ENCODE measurements at regions not wholly inside any gene's neighbourhood (a gene's known extent, or its start where the extent isn't known, plus 50 kb on each side); places are given as distances from the start of the nearest gene placed in this dataset.

DNA sequence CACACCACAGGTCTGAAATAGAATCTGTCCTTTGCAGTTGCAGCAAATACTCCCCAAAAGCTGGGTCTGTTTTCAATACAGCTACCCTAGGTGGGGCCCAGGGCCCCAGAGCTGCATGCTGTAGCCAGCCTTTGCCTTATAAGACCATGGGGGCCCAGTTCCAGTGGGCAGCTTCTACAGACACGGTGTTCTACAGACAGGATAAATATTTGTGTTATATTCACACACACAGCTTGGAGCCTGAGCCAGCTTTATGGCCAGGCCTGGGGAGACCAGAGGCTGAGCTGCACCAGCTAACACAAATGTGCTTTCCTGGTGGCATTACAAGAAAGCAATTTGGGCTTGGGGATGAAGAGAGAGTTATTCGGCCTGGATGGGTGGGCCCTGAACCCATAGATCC lies 151.8 kb upstream of the NCAM1 start:
- no peak overlapping the region for H2BK20ac ChIP-seq (ENCODE audit: low read length)
- H3K23me2 ChIP-seq (ENCODE audit: low read depth, low read length) = no peaks in the 10 kb centered on the region
- H2BK5ac ChIP-seq (ENCODE audit: low read depth, low read length) = no peak overlapping the region
- H2AFZ ChIP-seq (ENCODE audit: low read length) = no peak overlapping the region
- H3K18ac ChIP-seq (ENCODE audit: extremely low read depth, low read length) = no peak overlapping the region
- H4K20me1 ChIP-seq (replicated peaks in 1 of 2; ENCODE audit: control insufficient read depth in 1 of 2, insufficient read depth in 2 of 2, low read length in 2 of 2) = no peaks in the 10 kb centered on the region
- H3K4me3 ChIP-seq (ENCODE audit: extremely low read depth in 1 of 4, insufficient read depth in 2 of 4, low read depth in 3 of 4, low read length in 4 of 4) = no peak overlapping the region
- H3K56ac ChIP-seq (replicated peaks; ENCODE audit: insufficient read length, low read depth, low read length) = no peak overlapping the region
- H3K4me2 ChIP-seq (ENCODE audit: insufficient read depth in 1 of 2, low read depth in 2 of 2, low read length in 2 of 2) = no peak overlapping the region
- no peaks in the 10 kb centered on the region for H3K79me1 ChIP-seq (ENCODE audit: low read depth, low read length)
- ChIA-PET POLR2A (ENCODE audit: partially characterized antibody) (no interaction called here), CTCF (ENCODE audit: partially characterized antibody) (interaction anchor here (1.2 to 1.9 kb wide), 4 partner anchors 11 to 480 kb away, joined by 3 to 5 read pairs (median 3); no protein-coding TSS in a partner anchor)
- H2BK12ac ChIP-seq (ENCODE audit: low read depth, low read length) = no peak overlapping the region
- no peak overlapping the region for H3K4ac ChIP-seq (replicated peaks; ENCODE audit: insufficient read length, low read depth, low read length)
- no peaks in the 10 kb centered on the region for H3K79me2 ChIP-seq (ENCODE audit: control insufficient read depth in 1 of 2, insufficient read depth in 2 of 2, low read length in 2 of 2)
- no peak overlapping the region for H3K14ac ChIP-seq (ENCODE audit: insufficient read length)
- H3K23ac ChIP-seq (ENCODE audit: insufficient read length) = no peak overlapping the region
- H2BK15ac ChIP-seq (ENCODE audit: low read length) = no peak overlapping the region
- H2BK120ac ChIP-seq (replicated peaks; ENCODE audit: low read depth, low read length) = no peak overlapping the region
- no peak overlapping the region for H3K9ac ChIP-seq (replicated peaks in 1 of 4; ENCODE audit: extremely low read depth in 1 of 4, low read depth in 3 of 4, low read length in 3 of 4)
- H4K8ac ChIP-seq (ENCODE audit: extremely low read depth, insufficient read depth, low read length) = no peak overlapping the region
- H4K91ac ChIP-seq (replicated peaks; ENCODE audit: insufficient read length, low read length) = no peak overlapping the region
- 90% methylated on average over 2 of the region's 2 CpGs; no CpG with 5 or more reads in 1 of the 2 experiments for WGBS, 2 experiments (ENCODE audit: extremely low coverage in 1 of 2, insufficient coverage in 1 of 2, insufficient read length in 1 of 2, insufficient replicate concordance in 2 of 2, low coverage in 1 of 2, low lambda C conversion rate in 2 of 2, missing lambda C conversion rate in 1 of 2)
- H3K36me3 ChIP-seq (ENCODE audit: control insufficient read depth in 2 of 4, insufficient read depth in 4 of 4, low read length in 3 of 4) = no peaks in the 10 kb centered on the region
- H3K27me3 ChIP-seq (replicated peaks in 1 of 4; ENCODE audit: control insufficient read depth in 3 of 4, extremely low read depth in 1 of 4, insufficient read depth in 3 of 4, low read length in 3 of 4) = no peaks in the 10 kb centered on the region; a peak in 1 of 7 replicates
- H3K9me3 ChIP-seq (ENCODE audit: insufficient read depth in 2 of 2, low read depth in 1 of 2, low read length in 1 of 2) = no peaks in the 10 kb centered on the region
- H3K4me1 ChIP-seq (replicated peaks in 1 of 4; ENCODE audit: control insufficient read depth in 3 of 4, insufficient read depth in 4 of 4, low read length in 3 of 4) = peaks cover 0 to 8% (median 8%) of the 10 kb centered on the region in 4 experiments; a peak in 5 of 7 replicates
- H4K5ac ChIP-seq (ENCODE audit: insufficient read length, low read depth, low read length) = no peak overlapping the region
- no peak overlapping the region for H3K27ac ChIP-seq (ENCODE audit: low read depth, low read length)
- H2AK5ac ChIP-seq (ENCODE audit: low read depth, low read length) = no peak overlapping the region
- FAIRE-seq (no peak), DNase-seq (ENCODE audit: low read depth in 1 of 2, low spot score in 2 of 2) (no peak)
- TF ChIP-seq POU5F1 (IDR thresholded peaks at IDR 0.05; ENCODE audit: low read depth, low read length) (no peak), SAP30 (IDR thresholded peaks at IDR 0.05; ENCODE audit: insufficient read depth, insufficient replicate concordance, low read length) (no peak), SUZ12 (IDR thresholded peaks at IDR 0.05; ENCODE audit: low read length) (no peak), KDM1A (IDR thresholded peaks at IDR 0.05; ENCODE audit: borderline replicate concordance, low read length) (no peak)

All from H1 (cell line).